ENCODE measurements at regions not wholly inside any gene's neighbourhood (a gene's known extent, or its start where the extent isn't known, plus 50 kb on each side); places are given as distances from the start of the nearest gene placed in this dataset.
"Not testable (repeated sequence)": the region's sequence is repeated elsewhere in the genome, so short reads cannot be mapped to it uniquely, and the experiment has no call there.

- no peak for TF ChIP-seq ZBTB33 (IDR thresholded peaks at IDR 0.05; ENCODE audit: borderline replicate concordance, low read depth)
- TF ChIP-seq FOXJ3 (CRISPR knock-in tag; IDR thresholded peaks at IDR 0.05) = no peak
- TF ChIP-seq SIN3A (IDR thresholded peaks at IDR 0.05; ENCODE audit: borderline replicate concordance, low read depth, low read length) = no peak
- no peak for TF ChIP-seq ELF1 (IDR thresholded peaks at IDR 0.05)
- TF ChIP-seq TEAD4 (IDR thresholded peaks at IDR 0.05; ENCODE audit: borderline replicate concordance, insufficient read depth) = no peak
- no peak for TF ChIP-seq MEF2A (IDR thresholded peaks at IDR 0.05; ENCODE audit: borderline replicate concordance, low read depth)
- TF ChIP-seq EZH2phosphoT487 (IDR thresholded peaks at IDR 0.05; ENCODE audit: borderline replicate concordance, low read depth) = no peak
- TF ChIP-seq MAX (IDR thresholded peaks at IDR 0.05; ENCODE audit: low read depth) = no peak
- TF ChIP-seq RAD21 (IDR thresholded peaks at IDR 0.05; ENCODE audit: low read length) = no peak
These were observed 77.8 kb upstream of the ZNF281 start (continued) for GRCh38 chr1:200487650-200488049.

- H3K79me2 ChIP-seq (ENCODE audit: insufficient read depth) = no peaks in the 10 kb centered on the region
- WGBS (ENCODE audit: low lambda C conversion rate) = 81% methylated on average over 3 of the region's 3 CpGs
- H3K36me3 ChIP-seq (replicated peaks in 1 of 2; ENCODE audit: control insufficient read depth in 1 of 2, insufficient read depth in 2 of 2, low read length in 1 of 2) = no peaks in the 10 kb centered on the region
- ChIA-PET CTCF (interaction anchor here (0.9 to 1.1 kb wide), 2 partner anchors 10 to 207 kb away, joined by 3 read pairs; no protein-coding TSS in a partner anchor), POLR2A (no interaction called here)
- no peak overlapping the region for H3K4me3 ChIP-seq (ENCODE audit: low read depth in 2 of 2, low read length in 1 of 2)
- DNase-seq = no peak
- no peaks in the 10 kb centered on the region for H4K20me1 ChIP-seq (ENCODE audit: insufficient read depth)
- H3K9me3 ChIP-seq = no peaks in the 10 kb centered on the region
- peaks cover 4 to 8% of the 10 kb centered on the region in 2 experiments; a peak in 3 of 4 replicates for H3K4me1 ChIP-seq (ENCODE audit: control insufficient read depth in 1 of 2, insufficient read depth in 2 of 2, low read depth in 1 of 2, low read length in 1 of 2)
- peaks cover 6% of the 10 kb centered on the region for H3F3A ChIP-seq (replicated peaks; ENCODE audit: insufficient read depth)
- H3K27ac ChIP-seq (ENCODE audit: low read depth in 2 of 2, low read length in 1 of 2) = no peak overlapping the region
- H3K9ac ChIP-seq = no peak overlapping the region
- no peak overlapping the region for H2AFZ ChIP-seq (ENCODE audit: low read depth)
- H3K27me3 ChIP-seq (ENCODE audit: insufficient read depth) = no peaks in the 10 kb centered on the region
- H3K4me2 ChIP-seq = no peak overlapping the region
- H3K9me2 ChIP-seq = no peaks in the 10 kb centered on the region
- TF ChIP-seq RXRA (IDR thresholded peaks at IDR 0.05; ENCODE audit: borderline replicate concordance, low read depth) = no peak
These were observed 76.8 kb upstream of the ZNF281 start for GRCh38 chr1:200486634-200487033.

- POLR2A ChIA-PET; H4K20me1 ChIP-seq (ENCODE audit: insufficient read depth); H3K4me1 ChIP-seq (ENCODE audit: control insufficient read depth in 1 of 2, insufficient read depth in 2 of 2, low read depth in 1 of 2, low read length in 1 of 2); H3K9ac ChIP-seq; H3K4me3 ChIP-seq (ENCODE audit: low read depth in 2 of 2, low read length in 1 of 2); H3K9me3 ChIP-seq; H2AFZ ChIP-seq (ENCODE audit: low read depth); H3K9me2 ChIP-seq; H3K79me2 ChIP-seq (ENCODE audit: insufficient read depth); H3F3A ChIP-seq (replicated peaks; ENCODE audit: insufficient read depth); DNase-seq; H3K27ac ChIP-seq (ENCODE audit: low read depth in 2 of 2, low read length in 1 of 2); H3K27me3 ChIP-seq (ENCODE audit: insufficient read depth); H3K4me2 ChIP-seq; H3K36me3 ChIP-seq (replicated peaks in 1 of 2; ENCODE audit: control insufficient read depth in 1 of 2, insufficient read depth in 2 of 2, low read length in 1 of 2): not testable (repeated sequence)
- CTCF ChIA-PET = interaction anchor here (0.6 to 1.3 kb wide), 3 partner anchors 80 to 800 kb away, joined by 3 to 4 read pairs (median 4); no protein-coding TSS in a partner anchor
- WGBS (ENCODE audit: low lambda C conversion rate) = 81% methylated on average over 7 of the region's 7 CpGs
These were observed 74.7 kb upstream of the ZNF281 start for GRCh38 chr1:200484438-200484946.

All from SK-N-SH (cell line).